Transverse colon (tissue), 4 donors: ENCODE measurements at regions not wholly inside any gene's neighbourhood (a gene's known extent, or its start where the extent isn't known, plus 50 kb on each side); places are given as distances from the start of the nearest gene placed in this dataset.

ENCODE experiments used
- DNase-seq: peaks from one replicate; pipeline ENCODE4 v3.0.0-alpha.2; 2019
- H3K27ac ChIP-seq, 4 donors: fragments of 200-600 bp; sonication (generic); 2 replicates each; pipeline ENCODE4 v1.5.1; 2016 to 2018; ENCODE audit warnings: inconsistent platforms in 4 of 4
- H3K27me3 ChIP-seq: fragments of 200-600 bp; sonication (generic); 2 replicates; pipeline ENCODE4 v1.5.1; 2017; ENCODE audit warnings: inconsistent platforms
- H3K36me3 ChIP-seq, 4 donors: fragments of 200-600 bp; sonication (generic); 2 replicates each; pipeline ENCODE4 v1.5.1; 2017 to 2019; ENCODE audit warnings: inconsistent platforms in 4 of 4
- H3K4me1 ChIP-seq, 4 donors: fragments of 200-600 bp; sonication (generic); 2 replicates each; pipeline ENCODE4 v1.5.1; 2017 to 2020; ENCODE audit warnings: inconsistent platforms in 4 of 4
- H3K4me3 ChIP-seq, 4 donors: fragments of 200-600 bp; sonication (generic); 1 replicate in 1 of 4; 2 replicates in 3 of 4; pipeline versions ENCODE4 v1.5.1 to v1.6.1; 2017 to 2019; ENCODE audit warnings: inconsistent platforms in 4 of 4
- H3K9me3 ChIP-seq, 2 donors: fragments of 200-600 bp; sonication (generic); 2 replicates each; pipeline ENCODE4 v1.5.1; 2017 to 2019; ENCODE audit warnings: inconsistent platforms in 2 of 2
- EP300 ChIP-seq: sonication (generic); formaldehyde crosslinking; IDR thresholded peaks from one replicate; pipeline ENCODE4 v1.6.1; 2017; ENCODE audit warnings: antibody characterized with exemption, low read depth
- POLR2A ChIP-seq: fragments of 450-650 bp; IDR thresholded peaks from one replicate; pipeline ENCODE4 v1.6.1; 2016; ENCODE audit warnings: antibody characterized with exemption, mild to moderate bottlenecking, moderate library complexity
- POLR2AphosphoS5 ChIP-seq, 3 donors: sonication (generic); formaldehyde crosslinking; IDR thresholded peaks; one replicate each; pipeline ENCODE4 v1.6.1; 2016; ENCODE audit warnings: antibody characterized with exemption in 3 of 3
- WGBS, 2 donors: methylation state at CpG; one replicate each; pipeline ENCODE4 v1.1.5; 2018; ENCODE audit warnings: low coverage in 1 of 2; 5-methylcytosine and 5-hydroxymethylcytosine counted together
- in situ Hi-C, 4 donors: fragments of 200-750 bp; cut with MboI; loops; one replicate each; pipeline versions ENCODE4 v1.15.0 to v1.15.1; 2017; ENCODE audit warnings: low sequenced_read_pairs in 3 of 4, low pct_ligation_motif_present in 1 of 4, low pct_unique_long_range_greater_than_20kb in 1 of 4
- intact Hi-C: fragments of 100-400 bp; cut with DNase I; formaldehyde crosslinking; loops from one replicate; pipeline ENCODE4 v1.15.1; 2023; ENCODE audit warnings: low total_unique reads
- TF ChIP-seq, protein P1 (sequence below), 5 experiments: fragments of 200-600 bp in 3 of 5; fragments of 450-650 bp in 2 of 5; sonication (generic) in 3 of 5; IDR thresholded peaks; 1 replicate in 2 of 5; 2 replicates in 3 of 5; pipeline ENCODE4 v1.5.1; 2016 to 2017; ENCODE audit warnings: antibody characterized with exemption in 5 of 5, inconsistent platforms in 3 of 5, mild to moderate bottlenecking in 2 of 5, moderate library complexity in 1 of 5

- DNase-seq, result peak; percentile 2
- 65% methylated on average over 7 of the region's 8 CpGs; no CpG with 5 or more reads in 1 of the 2 donors for WGBS, 2 donors
- intact Hi-C loops, result no loop called here
- in situ Hi-C loops, result no loop called here
- H3K27ac ChIP-seq, result no peak overlapping the region
- no peak for TF ChIP-seq POLR2A
- TF ChIP-seq, protein P1, sequence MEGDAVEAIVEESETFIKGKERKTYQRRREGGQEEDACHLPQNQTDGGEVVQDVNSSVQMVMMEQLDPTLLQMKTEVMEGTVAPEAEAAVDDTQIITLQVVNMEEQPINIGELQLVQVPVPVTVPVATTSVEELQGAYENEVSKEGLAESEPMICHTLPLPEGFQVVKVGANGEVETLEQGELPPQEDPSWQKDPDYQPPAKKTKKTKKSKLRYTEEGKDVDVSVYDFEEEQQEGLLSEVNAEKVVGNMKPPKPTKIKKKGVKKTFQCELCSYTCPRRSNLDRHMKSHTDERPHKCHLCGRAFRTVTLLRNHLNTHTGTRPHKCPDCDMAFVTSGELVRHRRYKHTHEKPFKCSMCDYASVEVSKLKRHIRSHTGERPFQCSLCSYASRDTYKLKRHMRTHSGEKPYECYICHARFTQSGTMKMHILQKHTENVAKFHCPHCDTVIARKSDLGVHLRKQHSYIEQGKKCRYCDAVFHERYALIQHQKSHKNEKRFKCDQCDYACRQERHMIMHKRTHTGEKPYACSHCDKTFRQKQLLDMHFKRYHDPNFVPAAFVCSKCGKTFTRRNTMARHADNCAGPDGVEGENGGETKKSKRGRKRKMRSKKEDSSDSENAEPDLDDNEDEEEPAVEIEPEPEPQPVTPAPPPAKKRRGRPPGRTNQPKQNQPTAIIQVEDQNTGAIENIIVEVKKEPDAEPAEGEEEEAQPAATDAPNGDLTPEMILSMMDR (IDR thresholded peaks at IDR 0.05), result no peak
- no peak for TF ChIP-seq POLR2AphosphoS5 (IDR thresholded peaks at IDR 0.05)
- no peak for TF ChIP-seq EP300
- H3K36me3 ChIP-seq, result no peaks in the 10 kb centered on the region
- H3K9me3 ChIP-seq, result peaks cover 3 to 12% of the 10 kb centered on the region in 2 donors
- no peaks in the 10 kb centered on the region for H3K4me1 ChIP-seq
- H3K4me3 ChIP-seq, result no peak overlapping the region
- no peaks in the 10 kb centered on the region for H3K27me3 ChIP-seq
Measured at GRCh38 chr4:8710946-8711345, 118.4 kb downstream of the CPZ start.

GRCh38 chr4:8710416-8710815 is 117.9 kb downstream of the CPZ start:
- TF ChIP-seq POLR2A (no peak), EP300 (no peak), POLR2AphosphoS5 (IDR thresholded peaks at IDR 0.05) (no peak)
- TF ChIP-seq, protein P1 (IDR thresholded peaks at IDR 0.05), result no peak
- H3K4me1 ChIP-seq, result no peaks in the 10 kb centered on the region
- 92% methylated on average over 6 of the region's 6 CpGs; no CpG with 5 or more reads in 1 of the 2 donors for WGBS, 2 donors
- in situ Hi-C loops, result no loop called here
- H3K9me3 ChIP-seq, result peaks cover 3 to 12% of the 10 kb centered on the region in 2 donors
- intact Hi-C loops, result no loop called here
- no peaks in the 10 kb centered on the region for H3K27me3 ChIP-seq
- DNase-seq, result peak; percentile 2
- no peaks in the 10 kb centered on the region for H3K36me3 ChIP-seq
- H3K4me3 ChIP-seq, result no peak overlapping the region
- H3K27ac ChIP-seq, result no peak overlapping the region

GRCh38 chr4:8709729-8710360 is 117.3 kb downstream of the CPZ start:
- DNase-seq, result peak; percentile 2
- H3K27me3 ChIP-seq, result no peaks in the 10 kb centered on the region
- no peak overlapping the region for H3K4me3 ChIP-seq
- no peaks in the 10 kb centered on the region for H3K36me3 ChIP-seq
- WGBS, 2 donors, result 51 to 53% methylated on average over 3 to 22 of the region's 23 CpGs
- intact Hi-C loops, result no loop called here
- no peaks in the 10 kb centered on the region for H3K4me1 ChIP-seq
- H3K9me3 ChIP-seq, result peaks cover 3 to 7% of the 10 kb centered on the region in 2 donors
- in situ Hi-C loops, result no loop called here
- TF ChIP-seq POLR2AphosphoS5 (IDR thresholded peaks at IDR 0.05) (no peak), EP300 (no peak), POLR2A (no peak)
- TF ChIP-seq, protein P1 (IDR thresholded peaks at IDR 0.05), result no peak
- H3K27ac ChIP-seq, result no peak overlapping the region

- Histone ChIP-seq H3K4me1 (no peaks in the 10 kb centered on the region), H3K4me3 (no peak overlapping the region), H3K36me3 (no peaks in the 10 kb centered on the region), H3K27ac (no peak overlapping the region), H3K9me3 (peaks cover 3% of the 10 kb centered on the region in 2 donors), H3K27me3 (no peaks in the 10 kb centered on the region)
- intact Hi-C loops (no loop called here), in situ Hi-C loops (no loop called here)
- TF ChIP-seq, protein P1 (IDR thresholded peaks at IDR 0.05), result no peak
- TF ChIP-seq POLR2AphosphoS5 (IDR thresholded peaks at IDR 0.05) (no peak), EP300 (no peak)
- peak; percentile 3 for DNase-seq
- 80 to 97% methylated on average over 5 to 15 of the region's 15 CpGs for WGBS, 2 donors
Measured at GRCh38 chr4:8709050-8709728, 116.6 kb downstream of the CPZ start.
